Stomach (tissue), 8 donors: ENCODE measurements at regions not wholly inside any gene's neighbourhood (a gene's known extent, or its start where the extent isn't known, plus 50 kb on each side); places are given as distances from the start of the nearest gene placed in this dataset.

Source experiments
- DNase-seq, 2 donors: peaks; one replicate each; pipeline versions ENCODE4 v3.0.0 to v3.0.0-alpha.2; 2013 to 2019
- H3K27ac ChIP-seq, 5 donors: fragments of 200-600 bp in 4 of 5; sonication (generic) in 4 of 5; one replicate each; pipeline ENCODE4 v1.5.1; 2013 to 2019; ENCODE audit warnings: mild to moderate bottlenecking in 1 of 5, moderate library complexity in 1 of 5
- H3K27me3 ChIP-seq, 3 donors: fragments of 200-600 bp; sonication (generic); one replicate each; pipeline ENCODE4 v1.5.1; 2017 to 2019; ENCODE audit warnings: mixed run types in 1 of 3
- H3K36me3 ChIP-seq, 4 donors: fragments of 200-600 bp; sonication (generic); 1 replicate in 3 of 4; 2 replicates in 1 of 4; pipeline ENCODE4 v1.5.1; 2016 to 2019
- H3K4me1 ChIP-seq, 4 donors: fragments of 200-600 bp; sonication (generic); one replicate each; pipeline ENCODE4 v1.5.1; 2016 to 2019
- H3K4me3 ChIP-seq, 4 donors: fragments of 200-600 bp; sonication (generic) in 3 of 4; one replicate each; pipeline ENCODE4 v1.5.1; 2016 to 2019; ENCODE audit warnings: mild to moderate bottlenecking in 1 of 4
- H3K9me3 ChIP-seq, 4 donors: fragments of 200-600 bp; sonication (generic); one replicate each; pipeline ENCODE4 v1.5.1; 2016 to 2019
- EP300 ChIP-seq: sonication (generic); formaldehyde crosslinking; IDR thresholded peaks from one replicate; pipeline ENCODE4 v1.6.1; 2017; ENCODE audit warnings: antibody characterized with exemption
- POLR2A ChIP-seq, 4 donors: fragments of 450-650 bp; IDR thresholded peaks; one replicate each; pipeline ENCODE4 v1.6.1; 2016; ENCODE audit warnings: antibody characterized with exemption in 4 of 4, control low read depth in 2 of 4, mild to moderate bottlenecking in 1 of 4, moderate library complexity in 1 of 4
- POLR2AphosphoS5 ChIP-seq, 3 donors: sonication (generic); formaldehyde crosslinking; IDR thresholded peaks; one replicate each; pipeline ENCODE4 v1.6.1; 2016; ENCODE audit warnings: antibody characterized with exemption in 3 of 3
- WGBS, 5 donors: extraction: QIAGEN DNeasy Blood & Tissue Kit in 3 of 5; methylation state at CpG; one replicate each; pipeline versions ENCODE4 v1.1.5 to v1.1.7; 2013 to 2018; 5-methylcytosine and 5-hydroxymethylcytosine counted together
- intact Hi-C: fragments of 100-400 bp; cut with DNase I; formaldehyde crosslinking; loops from one replicate; pipeline ENCODE4 v1.15.1; 2023; ENCODE audit warnings: low total_unique reads
- TF ChIP-seq, protein P1 (sequence below), 7 experiments: fragments of 450-650 bp in 4 of 7; fragments of 200-600 bp in 3 of 7; sonication (generic) in 3 of 7; IDR thresholded peaks; one replicate each; pipeline ENCODE4 v1.5.1; 2016 to 2019; ENCODE audit warnings: antibody characterized with exemption in 7 of 7, control low read depth in 2 of 7, mild to moderate bottlenecking in 1 of 7
- donor health status: healthy with polysubstance abuse.
- donor health status: Bipolar disorder and iron deficiency.
- donor health status: healthy.

DNA sequence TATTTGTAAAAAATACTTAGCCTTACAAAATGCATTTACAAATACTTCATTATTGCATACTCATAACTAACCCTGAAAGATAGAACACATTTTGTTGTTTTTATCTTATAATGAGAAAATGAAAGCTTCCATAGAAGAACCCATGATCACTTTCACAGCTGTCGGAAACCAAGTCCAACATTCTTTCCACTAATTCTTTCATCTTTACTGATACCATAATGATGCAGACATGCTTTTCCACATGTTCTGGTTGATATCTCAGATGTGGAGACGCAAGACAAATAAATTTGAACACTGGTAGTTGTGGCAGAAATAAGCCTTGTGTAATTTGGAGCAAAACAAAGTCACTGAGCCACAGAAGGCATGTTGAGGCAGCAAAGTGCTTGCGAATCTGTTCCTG lies 136.0 kb downstream of the FBXO4 start:
- H3K9me3 ChIP-seq: no peaks in the 10 kb centered on the region
- WGBS, 5 donors: 80 to 86% (median 81%) methylated on average over 3 of the region's 3 CpGs
- intact Hi-C loops: no loop called here
- H3K36me3 ChIP-seq: no peaks in the 10 kb centered on the region
- H3K27ac ChIP-seq: no peak overlapping the region
- TF ChIP-seq, protein P1, sequence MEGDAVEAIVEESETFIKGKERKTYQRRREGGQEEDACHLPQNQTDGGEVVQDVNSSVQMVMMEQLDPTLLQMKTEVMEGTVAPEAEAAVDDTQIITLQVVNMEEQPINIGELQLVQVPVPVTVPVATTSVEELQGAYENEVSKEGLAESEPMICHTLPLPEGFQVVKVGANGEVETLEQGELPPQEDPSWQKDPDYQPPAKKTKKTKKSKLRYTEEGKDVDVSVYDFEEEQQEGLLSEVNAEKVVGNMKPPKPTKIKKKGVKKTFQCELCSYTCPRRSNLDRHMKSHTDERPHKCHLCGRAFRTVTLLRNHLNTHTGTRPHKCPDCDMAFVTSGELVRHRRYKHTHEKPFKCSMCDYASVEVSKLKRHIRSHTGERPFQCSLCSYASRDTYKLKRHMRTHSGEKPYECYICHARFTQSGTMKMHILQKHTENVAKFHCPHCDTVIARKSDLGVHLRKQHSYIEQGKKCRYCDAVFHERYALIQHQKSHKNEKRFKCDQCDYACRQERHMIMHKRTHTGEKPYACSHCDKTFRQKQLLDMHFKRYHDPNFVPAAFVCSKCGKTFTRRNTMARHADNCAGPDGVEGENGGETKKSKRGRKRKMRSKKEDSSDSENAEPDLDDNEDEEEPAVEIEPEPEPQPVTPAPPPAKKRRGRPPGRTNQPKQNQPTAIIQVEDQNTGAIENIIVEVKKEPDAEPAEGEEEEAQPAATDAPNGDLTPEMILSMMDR (IDR thresholded peaks at IDR 0.05): no peak
- TF ChIP-seq EP300 (no peak), POLR2AphosphoS5 (IDR thresholded peaks at IDR 0.05) (no peak), POLR2A (IDR thresholded peaks at IDR 0.05) (no peak)
- DNase-seq: no peak
- H3K27me3 ChIP-seq: no peaks in the 10 kb centered on the region
- H3K4me1 ChIP-seq: no peaks in the 10 kb centered on the region
- no peak overlapping the region for H3K4me3 ChIP-seq

DNA sequence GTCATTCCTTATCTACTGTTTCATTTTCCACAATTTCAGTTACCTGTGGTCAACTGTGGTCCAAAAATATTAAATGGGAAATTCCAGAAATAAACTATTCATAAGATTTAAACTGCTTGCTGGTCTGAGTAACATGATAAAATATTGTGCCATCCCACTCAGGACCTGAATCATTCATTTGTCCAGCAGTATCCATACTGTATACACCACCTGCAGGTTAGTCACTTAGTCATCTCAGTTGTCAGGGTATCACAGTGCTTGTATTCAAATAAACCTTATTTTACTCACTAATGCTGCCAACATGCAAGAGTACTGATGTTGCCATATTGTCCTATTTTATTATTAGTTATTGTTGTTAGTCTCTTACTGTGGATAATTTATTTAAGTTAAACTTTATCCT lies 139.7 kb downstream of the FBXO4 start:
- Histone ChIP-seq H3K36me3 (no peaks in the 10 kb centered on the region), H3K4me1 (no peaks in the 10 kb centered on the region), H3K27me3 (no peaks in the 10 kb centered on the region), H3K27ac (no peak overlapping the region), H3K9me3 (no peaks in the 10 kb centered on the region), H3K4me3 (no peak overlapping the region)
- intact Hi-C loops: no loop called here
- no peak for DNase-seq
- TF ChIP-seq POLR2AphosphoS5 (IDR thresholded peaks at IDR 0.05) (no peak), EP300 (no peak), POLR2A (IDR thresholded peaks at IDR 0.05) (no peak)
- TF ChIP-seq, protein P1 (IDR thresholded peaks at IDR 0.05): no peak

DNA sequence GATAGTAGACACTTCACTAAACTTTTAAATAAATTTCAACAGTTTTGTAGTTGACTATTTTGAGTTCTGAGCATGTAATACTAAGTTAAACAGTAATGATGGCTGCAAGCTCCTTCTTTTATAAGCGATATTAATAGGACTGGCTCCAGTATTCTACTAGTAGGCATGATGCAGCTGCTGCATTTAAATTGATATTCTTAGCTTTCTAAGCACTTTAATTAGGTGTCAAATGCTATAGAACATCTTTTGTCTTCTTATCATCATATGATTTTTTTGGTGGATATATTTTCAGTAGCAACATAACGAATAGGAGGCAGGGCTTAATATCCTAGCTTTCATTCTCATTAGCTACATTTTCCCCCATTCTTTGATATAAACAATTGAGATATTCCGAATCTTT lies 141.1 kb downstream of the FBXO4 start:
- TF ChIP-seq, protein P1 (IDR thresholded peaks at IDR 0.05): no peak
- TF ChIP-seq POLR2AphosphoS5 (IDR thresholded peaks at IDR 0.05) (no peak), EP300 (no peak), POLR2A (IDR thresholded peaks at IDR 0.05) (no peak)
- H3K4me1 ChIP-seq: no peaks in the 10 kb centered on the region
- no peaks in the 10 kb centered on the region for H3K9me3 ChIP-seq
- H3K27me3 ChIP-seq: no peaks in the 10 kb centered on the region
- H3K36me3 ChIP-seq: no peaks in the 10 kb centered on the region
- no peak overlapping the region for H3K27ac ChIP-seq
- intact Hi-C loops: no loop called here
- 66 to 81% (median 70%) methylated on average over 3 of the region's 3 CpGs for WGBS, 5 donors
- no peak overlapping the region for H3K4me3 ChIP-seq
- DNase-seq: no peak

DNA sequence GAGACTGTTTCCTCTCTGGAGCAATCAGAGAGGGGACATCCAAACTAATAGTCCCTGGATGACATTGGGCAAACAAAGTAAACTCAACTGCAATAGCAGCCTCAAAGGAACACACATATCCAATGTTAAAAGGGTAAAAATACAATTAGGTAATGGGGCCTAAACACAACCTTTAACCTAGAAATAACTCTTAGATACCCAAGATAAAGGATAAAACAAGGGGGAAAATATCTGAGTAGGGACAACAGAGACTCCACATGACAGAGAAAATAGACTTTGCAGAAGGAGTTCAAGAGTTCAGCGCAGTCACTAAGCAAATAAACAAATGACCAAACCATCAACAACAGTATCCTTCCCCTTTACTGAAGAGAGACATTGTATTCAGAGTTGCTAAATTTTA lies 149.3 kb downstream of the FBXO4 start:
- Histone ChIP-seq H3K27me3 (peaks cover 0 to 6% (median 0%) of the 10 kb centered on the region in 3 donors), H3K4me3 (no peak overlapping the region), H3K9me3 (peaks cover 0 to 4% (median 0%) of the 10 kb centered on the region in 4 donors), H3K4me1 (no peaks in the 10 kb centered on the region), H3K27ac (no peak overlapping the region), H3K36me3 (no peaks in the 10 kb centered on the region)
- TF ChIP-seq POLR2A (IDR thresholded peaks at IDR 0.05) (no peak), EP300 (no peak), POLR2AphosphoS5 (IDR thresholded peaks at IDR 0.05) (no peak)
- TF ChIP-seq, protein P1 (IDR thresholded peaks at IDR 0.05): no peak
- DNase-seq: no peak
- intact Hi-C loops: no loop called here
- WGBS, 5 donors: 32 to 48% (median 47%) methylated on average over 1 of the region's 1 CpG

GRCh38 chr5:42089705-42090104 lies 164.6 kb downstream of the FBXO4 start:
- H3K27ac ChIP-seq: no peak overlapping the region
- intact Hi-C loops: no loop called here
- no peaks in the 10 kb centered on the region for H3K27me3 ChIP-seq
- no peak overlapping the region for H3K4me3 ChIP-seq
- no peak for DNase-seq
- H3K9me3 ChIP-seq: no peaks in the 10 kb centered on the region
- 75 to 81% (median 79%) methylated on average over 4 of the region's 4 CpGs for WGBS, 5 donors
- TF ChIP-seq EP300 (no peak), POLR2A (IDR thresholded peaks at IDR 0.05) (no peak), POLR2AphosphoS5 (IDR thresholded peaks at IDR 0.05) (no peak)
- TF ChIP-seq, protein P1 (IDR thresholded peaks at IDR 0.05): no peak
- no peaks in the 10 kb centered on the region for H3K4me1 ChIP-seq
- H3K36me3 ChIP-seq: no peaks in the 10 kb centered on the region
